ENCODE measurements at regions not wholly inside any gene's neighbourhood (a gene's known extent, or its start where the extent isn't known, plus 50 kb on each side); places are given as distances from the start of the nearest gene placed in this dataset.

DNA sequence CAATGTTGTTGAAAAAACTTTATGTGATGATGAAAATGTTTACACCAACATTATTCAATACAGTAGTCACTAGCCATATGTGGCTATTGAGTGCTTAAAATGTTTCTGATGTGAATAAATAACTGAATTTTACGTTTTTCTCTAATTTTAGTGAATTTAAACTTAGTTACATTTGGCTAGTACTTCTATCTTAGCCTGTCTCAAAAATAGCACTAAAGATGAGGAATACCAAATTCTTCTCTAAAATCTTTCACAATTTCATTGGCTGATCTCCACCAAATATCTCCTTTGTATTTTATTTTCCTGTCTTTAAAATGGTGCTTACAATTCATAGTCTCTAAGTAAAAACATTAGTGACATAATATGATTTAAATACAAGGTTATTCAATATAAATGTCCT, 83.7 kb upstream of the RND3 start:
- DNase-seq, result no peak

- no peak for DNase-seq
These were observed 83.2 kb upstream of the RND3 start for GRCh38 chr2:150570712-150571111.

GRCh38 chr2:150569761-150570160, 82.3 kb upstream of the RND3 start:
- no peak for DNase-seq

DNA sequence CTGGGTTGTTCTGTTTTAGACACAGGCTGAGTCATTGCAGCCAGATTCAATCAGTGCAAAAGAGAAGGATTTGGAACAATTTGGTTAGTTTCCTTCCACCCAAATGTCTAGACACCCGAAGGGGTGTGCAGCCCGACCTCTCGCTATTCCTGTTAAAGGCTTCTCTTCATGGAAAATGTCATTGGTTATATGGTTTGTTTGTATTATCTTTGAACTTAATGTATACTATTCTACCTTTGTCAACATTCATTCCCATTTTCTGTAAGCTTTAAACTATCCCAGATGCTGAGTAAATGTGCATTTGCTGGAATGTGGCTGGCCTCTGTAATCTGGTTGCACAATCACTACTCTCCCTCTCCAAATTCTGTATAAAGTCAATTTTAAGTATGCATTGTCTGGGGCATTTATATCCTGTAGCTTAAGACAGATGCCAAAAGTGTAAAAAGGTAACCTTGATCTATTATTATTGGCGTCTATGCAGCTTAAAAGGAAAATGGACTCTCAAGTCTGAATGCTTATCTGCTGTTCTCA, 80.4 kb upstream of the RND3 start:
- DNase-seq, result no peak

GRCh38 chr2:150566289-150566688, 78.8 kb upstream of the RND3 start:
- no peak for DNase-seq

- DNase-seq, result no peak
These were observed 73.6 kb upstream of the RND3 start for GRCh38 chr2:150561076-150561475.

GRCh38 chr2:150557020-150557600, 69.6 kb upstream of the RND3 start:
- no peak for DNase-seq

DNA sequence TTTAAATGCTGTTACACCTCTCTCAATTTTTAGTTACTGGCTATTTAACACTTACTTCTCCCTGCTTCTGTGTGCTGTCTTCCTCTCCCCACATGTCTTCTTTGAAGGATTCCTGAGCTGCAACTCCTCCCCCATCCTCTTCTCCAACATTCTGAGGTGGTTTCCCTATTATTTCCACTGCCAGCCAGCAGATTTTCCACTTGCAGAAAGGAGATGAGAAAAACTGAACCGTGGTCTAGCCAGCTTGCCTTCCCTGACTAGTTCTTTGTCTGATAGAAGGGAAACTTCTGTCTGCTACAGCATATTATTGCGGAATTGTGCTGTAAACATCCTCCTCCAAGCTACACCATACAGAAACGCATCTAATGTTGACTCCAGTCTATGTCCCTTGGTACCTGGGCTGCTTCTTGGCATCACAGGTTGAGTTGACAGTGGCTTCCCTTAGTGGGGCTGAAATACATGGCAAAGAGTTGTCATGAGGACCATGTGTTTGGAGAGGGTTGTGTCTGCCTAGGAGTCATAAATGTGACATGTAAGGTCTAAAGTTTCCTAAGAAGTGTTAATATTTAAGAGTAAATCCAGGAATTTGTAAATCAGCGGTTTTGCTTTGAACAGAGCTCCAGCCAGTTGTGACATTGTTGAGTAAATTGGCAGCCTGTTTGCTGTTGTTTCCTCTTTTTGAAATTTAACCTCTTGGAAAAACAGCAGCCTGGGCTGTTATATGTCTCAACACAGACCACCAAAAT, 68.3 kb upstream of the RND3 start:
- DNase-seq, result no peak

DNA sequence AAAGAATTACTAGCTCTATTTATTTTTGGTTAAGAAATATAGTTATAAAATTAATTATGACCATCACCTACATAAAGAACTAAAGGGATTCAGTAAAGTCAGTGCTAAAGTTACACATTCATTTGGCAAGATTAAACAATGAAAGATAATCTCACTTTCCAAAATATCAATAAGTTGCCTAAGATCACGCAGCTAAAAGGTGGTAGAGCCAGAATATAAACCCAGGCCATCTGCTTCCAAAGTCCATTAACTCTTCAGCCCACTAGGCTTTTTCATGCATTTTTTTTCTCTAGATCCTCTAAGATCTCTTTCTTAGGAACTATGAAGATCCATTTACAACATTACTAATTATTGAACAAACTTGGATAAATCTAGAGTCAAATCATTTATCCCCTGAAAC, 66.6 kb upstream of the RND3 start:
- no peak for DNase-seq

GRCh38 chr2:150552041-150552820, 64.8 kb upstream of the RND3 start:
- no peak for DNase-seq

DNA sequence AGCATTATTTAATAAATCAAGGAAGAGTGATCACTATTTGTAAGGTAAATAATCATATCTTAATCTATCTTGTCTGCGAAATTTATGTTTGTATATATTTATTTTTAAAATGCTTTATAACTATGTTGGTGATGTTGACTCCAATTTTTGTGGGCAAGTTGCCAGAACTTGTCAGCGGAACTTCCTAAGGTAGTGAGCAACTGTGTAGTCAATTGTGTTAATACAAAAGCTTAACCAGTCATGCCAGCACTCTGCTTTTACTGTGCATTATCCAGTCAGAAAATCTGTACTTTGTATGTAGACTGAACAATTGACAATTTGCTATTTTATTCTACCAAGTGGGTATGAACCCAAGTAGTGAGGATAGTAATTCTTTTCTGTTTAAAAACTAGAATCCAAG, 61.9 kb upstream of the RND3 start:
- DNase-seq, result no peak

GRCh38 chr2:150548527-150548926, 61.1 kb upstream of the RND3 start:
- no peak for DNase-seq

- no peak for DNase-seq
These were observed 58.4 kb upstream of the RND3 start for GRCh38 chr2:150545916-150546315.

DNA sequence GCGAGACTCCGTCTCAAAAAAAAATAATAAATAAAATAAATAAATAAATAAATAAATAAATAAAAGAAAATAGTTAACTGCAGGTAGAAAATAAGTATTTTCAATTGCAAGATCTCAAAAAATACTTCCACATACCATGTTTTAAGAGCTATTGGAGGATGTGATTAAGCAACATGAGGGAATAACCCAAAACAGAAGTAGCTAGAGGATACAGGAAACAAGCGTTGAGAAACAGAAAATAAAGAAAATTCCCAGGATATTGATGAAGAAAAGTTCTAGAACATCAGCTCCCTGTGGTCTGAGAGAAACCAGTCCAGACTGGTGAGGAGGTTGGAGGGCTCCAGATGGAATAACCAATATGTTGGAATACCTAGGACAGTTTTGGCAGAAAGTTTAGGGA, 57.3 kb upstream of the RND3 start:
- DNase-seq, result no peak

GRCh38 chr2:150542692-150543091, 55.2 kb upstream of the RND3 start:
- no peak for DNase-seq

- no peak for DNase-seq
These were observed 54.7 kb upstream of the RND3 start for GRCh38 chr2:150542172-150542571.

GRCh38 chr2:150538651-150539201, 51.3 kb upstream of the RND3 start:
- DNase-seq, result no peak
